HT1080 (cell line): ENCODE measurements at regions not wholly inside any gene's neighbourhood (a gene's known extent, or its start where the extent isn't known, plus 50 kb on each side); places are given as distances from the start of the nearest gene placed in this dataset.

Experiments
- DNase-seq: peaks from one replicate; pipeline ENCODE4 v3.0.0-alpha.2; 2015; ENCODE audit warnings: low read depth

DNA sequence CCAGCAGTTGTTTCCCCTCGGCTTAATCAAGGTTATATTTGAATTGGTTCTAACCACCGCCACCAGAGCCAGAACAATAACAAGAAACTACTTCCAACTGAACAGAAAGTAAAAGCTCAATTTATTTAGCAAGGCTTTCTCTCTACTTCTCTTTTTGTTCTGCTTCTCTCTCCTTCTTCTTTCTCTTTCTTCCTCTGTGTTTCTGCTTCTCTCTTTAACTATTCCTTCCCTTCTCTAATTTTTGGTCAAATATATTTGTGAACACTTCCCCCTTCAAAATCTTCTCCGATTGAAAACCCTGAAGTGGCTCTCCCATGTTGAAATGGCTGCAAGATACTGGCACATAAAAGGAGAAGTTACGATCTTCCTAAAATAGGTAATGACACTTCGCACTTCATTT lies 1195.9 kb upstream of the PRKX start:
- peak; percentile 0 for DNase-seq

DNA sequence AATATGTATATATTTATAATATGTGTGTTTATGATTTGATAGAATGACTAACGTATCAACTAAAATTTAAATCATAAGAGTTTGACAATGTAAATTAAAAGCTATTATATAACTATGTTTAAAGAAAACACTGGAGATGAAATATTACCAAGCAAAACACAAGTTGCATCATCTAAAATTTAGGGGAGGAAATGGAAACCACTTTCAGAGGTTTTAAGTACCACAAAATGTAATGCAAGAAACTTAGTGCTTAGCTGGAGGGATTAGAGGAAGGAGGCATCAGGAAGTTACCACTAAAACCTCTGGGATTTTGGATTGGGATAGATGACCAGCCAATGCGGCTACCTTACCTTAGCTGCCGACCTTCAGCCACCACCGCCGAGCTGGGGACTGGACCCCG lies 1192.1 kb upstream of the PRKX start:
- DNase-seq = no peak

DNA sequence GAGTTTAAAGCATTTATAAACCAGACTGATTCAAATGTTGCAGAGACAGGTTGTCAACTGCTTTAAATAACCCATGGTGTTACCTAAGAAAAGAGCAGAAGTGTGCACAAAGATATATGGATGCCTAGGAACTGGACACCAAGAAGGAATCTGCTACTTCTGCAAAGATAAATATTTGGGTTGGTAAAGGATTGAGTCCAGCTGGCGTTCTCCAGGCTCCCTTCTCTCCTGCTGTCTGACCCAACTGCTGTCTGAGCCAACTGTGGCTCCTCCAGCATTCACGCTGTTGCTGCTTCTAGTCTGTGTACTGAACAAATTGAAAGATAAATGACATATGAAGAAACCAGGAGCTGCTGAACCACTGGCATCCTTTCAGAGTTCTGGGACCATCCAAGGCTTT lies 1167.8 kb upstream of the PRKX start:
- no peak for DNase-seq

DNA sequence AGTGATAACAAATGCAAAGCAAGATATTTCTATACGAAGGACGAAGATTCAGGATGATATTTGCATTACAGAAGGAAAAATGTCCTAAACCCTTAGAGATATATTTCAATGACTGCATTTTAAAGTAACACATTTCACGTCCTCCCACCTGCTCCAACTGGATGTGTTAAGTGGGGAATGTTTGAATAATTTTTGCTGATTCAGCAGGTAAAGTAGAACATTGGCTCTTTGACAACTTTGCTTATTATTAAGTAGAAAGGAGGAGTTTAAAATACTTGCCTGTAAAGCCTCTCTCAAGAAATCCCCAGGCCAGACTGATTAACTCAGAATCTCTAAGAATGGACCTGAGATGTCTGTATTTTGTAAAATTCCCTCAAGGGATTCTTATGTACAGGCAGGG lies 1165.2 kb upstream of the PRKX start:
- DNase-seq = no peak

DNA sequence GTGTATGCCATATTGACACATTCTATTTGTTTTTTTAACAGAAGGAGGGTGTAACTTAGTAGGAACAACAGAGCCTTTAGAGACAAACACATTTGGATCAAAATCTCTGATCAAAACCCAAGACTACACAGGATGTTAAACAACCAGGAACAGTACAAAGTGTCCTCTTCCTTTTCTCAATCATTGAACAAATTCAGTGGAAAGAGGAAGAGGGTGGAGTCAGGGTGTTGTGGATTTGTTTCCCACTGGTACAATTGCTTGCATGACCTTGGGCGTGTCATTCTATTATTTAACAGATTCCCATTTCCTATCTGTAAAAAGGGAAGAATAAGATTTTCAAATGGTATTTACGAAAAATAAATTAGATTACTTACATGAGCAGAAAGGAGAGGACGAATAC lies 1162.8 kb upstream of the PRKX start:
- DNase-seq = no peak

DNA sequence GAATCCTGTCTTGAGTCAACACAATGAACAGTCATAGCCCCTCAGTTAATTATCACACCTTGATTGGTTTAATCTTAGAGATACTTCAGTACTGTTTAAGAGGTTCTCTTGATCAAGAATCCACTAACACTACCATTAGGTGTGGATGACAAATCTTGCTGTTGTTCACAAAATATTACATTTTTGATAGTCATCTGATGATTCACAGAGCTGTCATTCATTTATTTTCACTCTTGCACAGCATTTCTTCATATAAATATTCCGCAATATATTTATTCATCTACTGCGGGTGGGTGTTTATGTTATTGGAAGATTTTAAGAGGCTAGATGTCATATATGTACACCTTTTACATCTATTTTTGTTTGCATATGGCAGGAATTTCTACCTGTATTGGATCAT lies 1138.1 kb upstream of the PRKX start:
- no peak for DNase-seq

DNA sequence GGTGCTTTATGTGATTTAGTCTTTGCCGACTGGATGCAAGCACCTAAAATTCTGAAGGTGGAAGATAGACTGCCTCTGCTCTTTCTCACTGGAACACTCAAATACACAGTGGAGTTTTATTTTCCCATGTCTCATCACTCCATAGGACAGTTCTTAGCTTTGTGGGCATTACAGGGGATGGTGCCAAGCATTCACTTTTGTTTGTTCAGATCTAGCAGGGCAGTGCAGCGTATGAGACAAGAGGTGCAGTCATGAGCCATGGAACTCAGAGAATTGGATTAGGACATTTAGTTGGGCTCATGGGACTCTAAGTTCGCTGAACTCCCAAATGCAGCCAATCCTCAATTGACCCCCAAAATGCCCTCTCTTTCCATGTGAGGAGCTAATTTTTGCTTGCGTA lies 1136.9 kb upstream of the PRKX start:
- DNase-seq = no peak

DNA sequence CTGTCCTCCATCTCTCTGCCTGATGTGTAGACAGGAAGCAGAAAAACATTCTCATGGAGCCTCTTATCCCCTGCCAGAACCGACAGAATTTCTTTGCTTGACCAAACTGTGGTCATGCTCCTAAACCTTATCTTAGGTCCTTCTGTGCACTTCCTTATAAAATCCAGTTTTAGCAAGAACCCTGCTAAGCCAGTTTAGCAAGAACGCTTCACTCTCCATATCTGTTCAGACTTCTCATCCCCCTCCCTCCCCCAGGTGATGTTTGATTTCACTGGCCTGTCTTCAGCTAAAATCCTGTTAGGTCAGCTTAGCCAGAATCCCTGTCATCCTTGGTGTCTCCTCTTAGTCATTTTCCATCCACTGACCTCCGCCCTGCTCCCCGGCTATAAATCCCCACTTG lies 1130.9 kb upstream of the PRKX start:
- no peak for DNase-seq

DNA sequence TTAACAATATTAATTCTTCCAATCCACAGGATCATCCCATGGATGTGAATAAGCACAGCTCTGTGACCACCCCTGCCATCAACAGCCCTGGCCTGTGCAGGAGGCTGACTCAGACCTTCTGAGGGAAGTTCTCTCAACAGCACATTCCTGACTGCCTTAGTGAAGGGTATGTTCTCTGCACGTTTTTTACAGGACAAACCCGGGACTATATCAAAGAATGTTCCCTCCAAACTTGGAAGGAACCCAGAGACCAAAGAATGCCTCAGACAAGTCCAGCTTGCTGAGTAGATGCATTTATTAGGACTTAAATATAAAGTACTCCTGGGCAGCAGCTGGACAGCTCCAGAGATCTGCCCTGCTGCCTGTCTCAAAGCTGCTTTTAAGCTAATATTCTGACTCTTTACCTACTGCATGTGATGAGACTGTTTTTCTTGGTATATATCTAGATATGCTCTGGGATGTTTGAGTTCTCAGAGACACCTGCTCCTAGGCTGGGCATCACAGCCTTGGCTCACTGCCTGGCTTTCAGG lies 1127.8 kb upstream of the PRKX start:
- DNase-seq = peak; percentile 71

DNA sequence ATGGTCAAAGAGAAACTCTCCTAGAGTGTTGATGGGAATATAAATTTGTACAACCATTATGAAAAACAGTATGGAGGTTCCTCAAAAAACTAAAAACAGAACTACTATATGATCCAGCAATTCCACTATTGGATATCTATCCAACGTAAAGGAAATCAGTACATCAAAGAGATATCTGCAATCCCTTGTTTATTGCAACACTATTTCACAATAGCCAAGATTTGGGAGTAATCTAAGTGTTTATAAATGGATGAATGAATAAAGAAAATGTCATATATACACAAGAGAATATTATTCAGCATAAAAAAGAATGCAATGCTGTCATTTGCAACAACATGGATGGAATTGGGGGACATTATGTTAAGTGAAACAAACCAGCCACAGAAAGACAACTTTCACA lies 1118.1 kb upstream of the PRKX start:
- DNase-seq = no peak

DNA sequence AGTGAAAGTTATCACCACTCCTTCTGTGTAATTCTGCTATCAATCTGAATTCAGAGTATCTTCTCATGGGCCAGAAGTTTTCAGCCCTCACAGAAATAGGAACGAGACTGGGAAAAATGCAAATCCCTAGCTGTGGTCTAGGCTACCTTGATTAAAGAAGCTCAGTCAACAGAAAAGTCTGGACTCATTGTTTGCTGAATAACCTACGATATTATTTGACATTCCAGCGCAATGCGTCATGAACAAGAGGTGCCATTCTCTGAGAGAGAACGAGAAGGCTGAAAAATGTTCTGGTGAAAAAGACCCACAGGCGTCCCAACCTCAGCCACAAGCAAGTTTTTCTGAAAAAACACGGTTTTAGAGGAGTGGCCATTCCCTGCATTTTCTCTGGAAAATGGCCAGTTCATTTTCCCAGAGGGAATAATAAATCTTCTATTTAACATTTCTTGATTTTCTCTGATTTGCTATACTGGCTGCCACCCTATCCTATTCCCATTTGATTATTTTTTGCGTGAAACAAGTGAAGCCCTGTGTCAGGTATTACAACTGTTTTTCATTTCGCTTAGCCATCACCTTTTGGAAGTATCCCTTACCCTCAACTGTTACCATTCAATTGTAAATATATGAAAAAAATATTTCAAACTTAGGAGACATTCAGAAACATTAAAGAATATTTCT lies 1117.6 kb upstream of the PRKX start:
- DNase-seq = peak; percentile 80

DNA sequence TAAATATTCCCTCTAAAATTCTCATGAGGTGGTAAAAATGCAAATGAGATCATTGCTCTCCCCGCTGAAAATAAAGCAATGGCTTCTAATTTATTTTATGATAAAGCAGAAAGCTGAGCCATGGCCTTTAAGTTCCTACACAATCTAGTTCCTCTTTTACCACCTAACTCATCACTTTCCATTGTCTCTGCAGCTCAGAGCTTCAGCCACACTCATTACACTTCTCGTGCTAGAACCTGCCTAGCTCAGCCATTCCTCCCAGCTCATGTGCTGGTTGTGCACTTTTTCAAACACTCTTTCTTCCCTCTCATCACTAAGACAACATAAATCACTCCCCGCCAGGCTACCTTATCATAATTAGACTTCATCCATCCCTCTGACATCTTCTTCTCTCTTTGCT lies 1112.1 kb upstream of the PRKX start:
- DNase-seq = no peak

DNA sequence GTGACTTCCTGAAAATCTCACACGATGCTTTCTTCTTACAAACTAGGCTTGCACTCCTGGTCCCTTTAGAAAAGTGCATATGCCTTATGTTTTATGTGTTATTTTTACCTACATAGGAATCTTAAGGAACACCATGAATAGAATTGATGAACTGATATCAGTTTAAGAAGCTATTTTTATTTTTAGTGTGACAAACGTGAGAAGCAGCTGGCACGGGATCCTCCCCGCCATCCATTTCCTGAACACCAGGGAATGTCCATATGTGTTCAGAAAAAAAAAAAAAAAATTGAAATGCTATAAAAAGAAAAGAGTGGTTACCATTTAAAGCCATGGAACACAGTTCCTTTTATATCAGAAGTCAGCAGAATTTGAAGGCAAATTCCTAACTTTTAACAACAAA lies 1096.1 kb upstream of the PRKX start:
- no peak for DNase-seq

DNA sequence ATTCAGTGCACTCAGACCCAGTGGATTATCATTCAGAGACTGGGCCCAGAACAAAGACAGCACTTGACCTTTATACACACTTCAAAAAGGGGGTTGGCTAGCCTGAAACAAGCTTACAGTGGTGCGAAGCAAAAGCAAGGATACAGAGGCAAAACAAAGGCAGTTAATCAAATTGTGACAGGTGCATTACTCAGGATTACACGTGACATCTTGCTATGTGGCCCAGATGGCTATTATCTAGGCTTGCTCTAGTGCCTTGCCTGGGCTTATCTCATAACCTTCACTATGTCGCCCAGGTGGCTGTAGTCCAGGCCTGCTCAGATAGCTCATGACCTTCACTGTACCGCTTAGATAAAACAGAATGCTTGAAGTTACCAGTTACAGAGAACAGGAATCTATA lies 1092.1 kb upstream of the PRKX start:
- DNase-seq = no peak

DNA sequence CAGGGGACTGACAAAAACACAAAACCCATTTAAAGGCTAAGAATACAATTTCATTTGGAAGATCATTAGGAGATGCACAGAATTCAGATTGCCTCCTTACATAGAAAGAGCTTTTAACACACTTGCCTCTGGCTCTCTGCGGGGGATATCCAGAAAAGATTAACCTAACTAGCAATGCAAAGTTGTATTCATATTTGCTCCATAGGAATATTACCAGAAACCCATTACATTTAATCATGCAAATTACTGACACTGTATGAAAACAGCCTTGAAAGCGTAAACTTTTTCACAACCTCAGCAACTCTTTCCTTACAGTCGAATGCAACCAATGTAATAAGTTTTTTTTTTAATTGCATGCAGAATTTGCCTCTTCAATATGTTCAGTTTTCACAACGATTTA lies 1087.3 kb upstream of the PRKX start:
- no peak for DNase-seq

DNA sequence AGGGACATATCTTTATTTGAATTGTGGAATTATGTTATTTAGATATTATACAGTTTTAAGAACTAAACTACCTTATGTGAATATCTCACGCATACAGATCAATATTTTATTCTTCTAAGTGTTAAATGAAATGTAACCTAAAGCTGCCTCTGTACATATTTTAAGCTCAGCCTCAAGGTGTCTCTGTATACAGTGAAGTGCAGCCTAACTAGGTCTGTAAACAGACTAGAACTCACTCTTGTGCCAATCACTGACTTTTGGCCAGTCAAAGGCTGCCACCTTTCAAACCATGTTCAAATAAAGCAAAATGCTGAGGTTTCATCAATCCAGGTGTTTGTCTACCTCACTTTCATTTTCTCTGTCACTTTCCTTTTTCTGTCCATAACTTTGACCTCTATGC lies 1074.5 kb upstream of the PRKX start:
- DNase-seq = no peak

DNA sequence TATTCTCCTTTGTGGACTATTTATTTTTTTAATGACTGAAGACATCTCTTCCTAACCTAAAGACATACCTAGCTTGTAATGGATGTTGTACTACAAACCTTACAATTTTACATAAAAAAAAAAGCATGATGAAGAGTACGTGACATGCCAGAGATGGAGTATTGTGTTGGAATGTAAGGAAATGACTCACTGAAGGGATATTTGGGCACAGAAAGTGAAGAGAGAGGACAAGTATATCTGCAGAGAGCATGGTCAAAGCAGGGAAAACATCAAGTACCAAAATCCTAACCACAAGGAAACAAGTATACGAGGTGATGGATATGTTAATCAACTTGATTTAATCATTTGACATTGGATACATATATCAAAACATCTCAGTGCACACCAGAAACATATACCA lies 1051.4 kb upstream of the PRKX start:
- peak; percentile 78 for DNase-seq

DNA sequence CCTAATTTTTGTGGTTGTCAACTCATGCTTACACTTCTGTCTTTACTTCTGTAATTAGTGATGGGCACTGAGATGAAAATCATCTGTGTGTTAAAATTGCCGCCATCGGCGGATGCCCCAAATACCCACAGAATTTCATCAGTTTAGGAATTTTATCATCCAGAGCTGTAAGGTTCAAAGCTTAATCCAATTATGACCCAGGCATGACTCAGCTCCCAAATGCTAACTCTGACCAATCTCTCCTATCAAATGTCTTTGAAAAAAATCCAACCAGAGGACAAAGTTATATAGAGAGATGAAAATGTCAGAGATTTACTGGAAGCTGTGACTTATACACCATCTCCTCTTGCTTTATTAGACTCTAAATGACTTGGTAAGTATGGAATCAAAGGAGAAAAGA lies 1048.7 kb upstream of the PRKX start:
- DNase-seq = peak; percentile 29

DNA sequence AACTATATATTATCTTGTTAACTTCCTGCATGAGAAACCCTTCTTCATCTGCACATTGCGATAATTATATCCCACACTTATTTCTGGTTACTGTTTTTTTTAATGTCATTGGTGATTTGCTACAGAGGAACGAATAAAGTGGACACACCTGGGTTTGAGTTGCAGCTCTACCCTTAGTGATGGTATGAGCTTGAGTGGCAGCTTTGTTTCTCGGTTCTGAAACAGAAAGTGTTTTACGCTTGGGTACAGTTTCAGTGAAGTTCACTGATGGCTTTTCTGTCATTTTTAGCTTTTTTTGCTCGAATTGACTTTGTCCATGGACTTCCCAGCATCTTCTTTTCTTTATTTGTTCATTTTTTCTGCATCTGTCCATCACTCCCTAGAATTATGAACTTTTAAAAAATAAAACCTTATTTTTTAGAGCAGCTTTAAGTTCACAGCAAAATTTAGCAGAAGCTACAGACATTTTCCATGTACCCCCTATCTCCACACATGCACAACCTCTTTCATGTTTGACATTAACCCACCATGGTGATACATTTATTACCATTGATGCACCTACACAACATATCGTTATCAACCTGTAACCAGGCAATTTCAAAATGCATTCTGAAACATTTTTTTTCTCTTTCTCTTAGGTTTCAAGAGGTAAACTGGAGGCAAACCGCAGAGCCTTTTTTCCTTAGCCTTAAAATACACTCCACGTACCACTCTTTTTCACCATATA lies 1041.6 kb upstream of the PRKX start:
- DNase-seq = peak; percentile 1

DNA sequence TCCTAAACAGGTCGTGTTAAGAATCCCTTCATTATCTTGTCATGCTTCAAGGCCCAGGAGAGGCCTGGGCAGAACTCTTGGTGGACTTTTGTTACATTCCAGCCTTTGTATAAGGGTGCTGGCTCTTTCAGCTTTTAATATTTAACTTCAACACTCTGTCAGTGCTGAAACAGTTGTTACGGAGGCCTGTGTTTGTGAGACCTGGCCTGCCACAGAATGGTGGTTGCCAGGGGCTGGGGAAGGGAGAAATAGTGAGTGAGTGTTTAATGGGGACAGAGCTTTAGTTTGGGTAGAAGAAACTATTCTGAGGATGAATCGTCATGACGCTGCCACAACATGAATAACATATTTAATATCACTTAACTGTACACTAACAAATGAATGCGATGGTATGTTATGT lies 1027.6 kb upstream of the PRKX start:
- DNase-seq = no peak

DNA sequence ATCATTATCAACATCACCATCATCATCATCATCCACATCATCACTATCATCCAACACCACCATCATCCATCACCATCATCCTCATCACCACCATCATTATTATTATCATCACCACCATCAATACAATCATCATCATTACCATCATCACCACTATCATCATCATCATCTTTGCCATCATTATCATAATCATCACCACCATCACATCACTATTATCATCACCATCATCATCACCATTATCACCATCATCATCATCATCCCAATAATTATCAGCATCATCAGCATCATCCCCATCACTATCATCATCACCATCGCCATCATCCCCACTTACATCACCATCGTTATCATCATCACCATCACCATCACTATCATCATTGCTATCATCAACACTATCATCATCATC lies 1021.9 kb upstream of the PRKX start:
- no peak for DNase-seq

DNA sequence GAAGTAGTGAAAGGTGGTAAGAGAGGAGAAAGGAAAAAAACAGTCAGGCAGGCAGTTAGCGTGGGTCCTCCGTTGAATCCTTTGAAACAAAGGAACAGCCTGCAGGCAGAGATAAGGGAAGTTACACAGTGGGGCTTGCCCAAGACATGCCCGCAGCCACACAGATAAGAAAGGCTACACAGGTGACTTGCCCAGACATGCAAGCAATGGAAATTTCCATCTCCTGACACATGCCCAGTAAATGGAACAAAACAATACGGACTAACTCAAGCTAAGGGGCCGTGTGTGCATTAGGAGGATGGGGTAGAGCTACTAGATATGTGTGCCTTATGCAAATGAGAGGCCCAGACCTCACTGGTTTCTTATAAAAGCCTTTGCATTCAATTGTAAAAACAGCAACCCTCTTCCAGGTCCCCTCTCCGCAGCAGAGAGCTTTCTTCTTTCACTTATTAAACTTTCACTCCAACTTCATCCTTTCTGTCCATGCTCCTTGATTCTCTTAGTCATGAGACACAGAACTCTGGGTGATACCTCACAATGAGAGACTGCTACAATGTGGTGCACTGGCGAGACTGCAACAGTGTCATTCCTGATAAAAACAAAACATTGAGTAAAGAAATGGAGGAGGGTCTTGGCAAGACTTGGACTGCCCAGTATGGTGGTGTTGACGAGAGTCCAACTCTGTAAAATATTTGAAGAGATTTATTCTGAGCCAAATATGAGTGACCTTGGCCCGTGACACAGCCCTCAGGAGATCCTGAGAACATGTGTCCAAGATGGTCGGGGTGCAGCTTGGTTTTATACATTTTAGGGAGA lies 997.4 kb upstream of the PRKX start:
- DNase-seq = peak; percentile 35
